T-helper 2 cell treated with Interferon-gamma antibody and Interleukin-4, amounts not matched to agents 5 μg/mL and 100 μg/mL, for 36 hours (primary cell): ENCODE measurements at regions not wholly inside any gene's neighbourhood (a gene's known extent, or its start where the extent isn't known, plus 50 kb on each side); places are given as distances from the start of the nearest gene placed in this dataset.
"Not testable (repeated sequence)": the region's sequence is repeated elsewhere in the genome, so short reads cannot be mapped to it uniquely, and the experiment has no call there.

Experiments
- DNase-seq: peaks from one replicate; pipeline ENCODE4 v3.0.0; 2021; ENCODE audit warnings: low spot score
- H3K27ac Mint-ChIP-seq: one replicate; pipeline ENCODE4 v1.8.0; 2021; ENCODE audit warnings: mild to moderate bottlenecking, mixed read lengths
- H3K27me3 Mint-ChIP-seq: one replicate; pipeline ENCODE4 v1.8.0; 2021; ENCODE audit warnings: low read depth, mixed read lengths
- H3K36me3 Mint-ChIP-seq: one replicate; pipeline ENCODE4 v1.8.0; 2021; ENCODE audit warnings: low read depth, mixed read lengths
- H3K4me1 Mint-ChIP-seq: one replicate; pipeline ENCODE4 v1.8.0; 2021; ENCODE audit warnings: low read depth, mixed read lengths
- H3K4me3 Mint-ChIP-seq: one replicate; pipeline ENCODE4 v1.8.0; 2022; ENCODE audit warnings: mild to moderate bottlenecking, moderate library complexity, mixed read lengths
- H3K9me3 Mint-ChIP-seq: one replicate; pipeline ENCODE4 v1.8.0; 2021; ENCODE audit warnings: mixed read lengths

GRCh38 chr16:29186306-29187220 is 201.7 kb downstream of the LAT start:
- not testable (repeated sequence) for H3K4me1 Mint-ChIP-seq, H3K27ac Mint-ChIP-seq, H3K9me3 Mint-ChIP-seq, H3K4me3 Mint-ChIP-seq, H3K27me3 Mint-ChIP-seq, DNase-seq, H3K36me3 Mint-ChIP-seq

- not testable (repeated sequence) for H3K4me1 Mint-ChIP-seq, H3K36me3 Mint-ChIP-seq, H3K27me3 Mint-ChIP-seq, DNase-seq, H3K4me3 Mint-ChIP-seq, H3K27ac Mint-ChIP-seq, H3K9me3 Mint-ChIP-seq
Observed at GRCh38 chr16:29185872-29186271, 201.0 kb downstream of the LAT start.

GRCh38 chr16:29184738-29185438 is 200.0 kb downstream of the LAT start:
- H3K9me3 Mint-ChIP-seq, H3K27me3 Mint-ChIP-seq, H3K36me3 Mint-ChIP-seq, DNase-seq, H3K4me1 Mint-ChIP-seq, H3K4me3 Mint-ChIP-seq, H3K27ac Mint-ChIP-seq: not testable (repeated sequence)

GRCh38 chr16:29182940-29183868 is 198.4 kb downstream of the LAT start:
- not testable (repeated sequence) for DNase-seq, H3K4me3 Mint-ChIP-seq

GRCh38 chr16:29182501-29182900 is 197.6 kb downstream of the LAT start:
- Mint-ChIP-seq H3K4me3 (no peak overlapping the region), H3K4me1 (no peaks in the 10 kb centered on the region), H3K9me3 (no peaks in the 10 kb centered on the region), H3K27me3 (no peaks in the 10 kb centered on the region), H3K27ac (no peak overlapping the region), H3K36me3 (no peaks in the 10 kb centered on the region)
- DNase-seq = no peak

More at GRCh38 chr16:29182940-29183868, 198.4 kb downstream of the LAT start:
- not testable (repeated sequence) for H3K4me1 Mint-ChIP-seq, H3K9me3 Mint-ChIP-seq, H3K27ac Mint-ChIP-seq, H3K36me3 Mint-ChIP-seq, H3K27me3 Mint-ChIP-seq

DNA sequence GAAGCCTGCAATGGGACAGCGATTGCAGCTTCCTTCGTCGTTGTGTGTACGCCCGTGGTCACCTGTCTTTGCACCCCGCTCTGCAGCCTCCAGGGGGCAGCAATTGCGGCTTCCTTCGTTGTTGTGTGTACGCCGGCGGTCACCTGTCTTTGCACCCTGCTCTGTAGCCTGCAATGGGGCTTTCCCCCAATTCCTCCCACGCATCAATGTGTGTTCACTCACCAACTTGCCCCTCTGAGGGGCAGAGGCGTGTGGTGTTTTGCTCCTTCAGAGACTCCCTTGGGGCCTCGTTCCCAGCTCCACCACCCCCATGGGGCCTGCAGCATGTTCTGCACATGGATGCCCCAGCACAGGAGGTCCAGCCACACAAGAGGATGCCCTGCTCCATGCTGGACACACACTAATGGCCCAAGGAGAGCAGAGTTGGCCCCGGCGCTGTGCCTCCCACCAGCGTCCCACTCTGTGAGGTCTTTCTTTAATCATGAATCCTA is 197.1 kb downstream of the LAT start:
- not testable (repeated sequence) for H3K36me3 Mint-ChIP-seq, H3K9me3 Mint-ChIP-seq, H3K4me3 Mint-ChIP-seq, H3K4me1 Mint-ChIP-seq, H3K27ac Mint-ChIP-seq, DNase-seq, H3K27me3 Mint-ChIP-seq

DNA sequence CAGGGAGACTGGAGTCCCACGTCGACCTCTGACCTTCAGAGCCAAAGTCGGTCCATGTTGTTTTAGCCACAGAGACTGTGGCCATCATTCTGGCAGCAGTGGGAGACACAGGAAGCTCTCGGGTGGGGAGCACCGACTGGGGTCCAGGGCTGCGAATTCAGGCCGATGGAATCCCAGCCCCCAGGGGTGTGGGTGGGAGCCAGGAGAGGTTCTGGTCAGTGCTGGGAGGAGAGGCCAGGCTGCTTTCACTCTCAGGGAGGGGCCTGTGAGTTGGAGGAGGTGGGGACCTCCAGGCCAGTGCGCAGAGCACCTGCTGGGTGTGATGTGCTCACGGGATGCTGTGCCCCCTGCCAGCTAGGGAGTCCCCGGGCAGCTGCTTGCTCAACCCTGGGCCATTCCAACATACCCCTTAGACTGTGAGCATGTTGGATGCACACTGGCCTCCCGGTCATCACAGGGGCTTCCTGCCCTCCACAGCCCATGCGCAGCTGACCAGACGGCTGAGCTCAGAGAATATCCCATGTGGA is 196.5 kb downstream of the LAT start:
- H3K27ac Mint-ChIP-seq, H3K4me1 Mint-ChIP-seq, H3K36me3 Mint-ChIP-seq, H3K27me3 Mint-ChIP-seq, H3K9me3 Mint-ChIP-seq, DNase-seq, H3K4me3 Mint-ChIP-seq: not testable (repeated sequence)

- H3K4me1 Mint-ChIP-seq, H3K36me3 Mint-ChIP-seq, H3K4me3 Mint-ChIP-seq, H3K9me3 Mint-ChIP-seq, H3K27me3 Mint-ChIP-seq, DNase-seq: not testable (repeated sequence)
- peak overlapping the region; percentile 31 for H3K27ac Mint-ChIP-seq
Observed at GRCh38 chr16:29180206-29180600, 195.4 kb downstream of the LAT start.

- not testable (repeated sequence) for DNase-seq, H3K27me3 Mint-ChIP-seq, H3K4me1 Mint-ChIP-seq, H3K9me3 Mint-ChIP-seq, H3K4me3 Mint-ChIP-seq, H3K36me3 Mint-ChIP-seq
- peak overlapping the region; percentile 31 for H3K27ac Mint-ChIP-seq
Observed at GRCh38 chr16:29179401-29180205, 194.8 kb downstream of the LAT start.

GRCh38 chr16:29177888-29178726 is 193.3 kb downstream of the LAT start:
- not testable (repeated sequence) for H3K4me1 Mint-ChIP-seq, H3K4me3 Mint-ChIP-seq, H3K27ac Mint-ChIP-seq, H3K27me3 Mint-ChIP-seq, H3K9me3 Mint-ChIP-seq, DNase-seq, H3K36me3 Mint-ChIP-seq

DNA sequence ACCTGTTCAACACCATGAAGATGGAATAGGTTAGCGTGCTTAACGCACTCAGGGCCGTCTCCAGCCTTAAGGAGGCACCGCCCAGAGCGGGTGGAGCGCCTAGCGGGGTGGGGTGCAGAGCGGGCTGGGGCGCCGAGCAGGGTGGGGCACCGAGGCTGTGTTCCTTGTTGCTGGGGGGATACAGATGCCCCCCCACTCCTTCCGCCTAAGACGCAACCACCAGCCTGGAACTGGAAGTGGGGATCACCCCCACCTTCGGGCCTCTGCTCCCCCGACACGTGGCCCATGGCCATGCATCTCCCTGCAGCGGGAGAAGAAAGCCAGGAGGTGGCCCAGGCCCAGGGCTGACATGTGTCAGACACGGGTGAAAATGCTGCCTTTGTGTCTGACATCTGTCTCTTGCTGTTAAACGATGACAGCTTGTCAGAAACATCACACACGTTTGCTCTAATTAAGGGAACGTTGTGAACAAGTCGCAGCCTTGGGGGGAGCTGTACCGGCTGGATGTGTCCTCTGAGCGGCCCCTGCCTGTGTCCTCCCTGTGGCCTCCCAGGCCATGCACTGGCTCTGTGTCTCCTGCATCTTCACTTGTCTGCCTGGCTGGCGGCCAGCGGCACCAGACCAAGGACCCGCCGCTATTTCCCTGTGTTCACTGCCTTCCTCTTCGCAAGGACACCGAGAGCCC is 192.5 kb downstream of the LAT start:
- not testable (repeated sequence) for H3K27ac Mint-ChIP-seq, H3K9me3 Mint-ChIP-seq, H3K4me3 Mint-ChIP-seq, H3K36me3 Mint-ChIP-seq, H3K4me1 Mint-ChIP-seq, H3K27me3 Mint-ChIP-seq, DNase-seq

GRCh38 chr16:29176822-29177202 is 192.0 kb downstream of the LAT start:
- H3K27me3 Mint-ChIP-seq, DNase-seq, H3K9me3 Mint-ChIP-seq, H3K4me3 Mint-ChIP-seq, H3K4me1 Mint-ChIP-seq, H3K27ac Mint-ChIP-seq: not testable (repeated sequence)
- H3K36me3 Mint-ChIP-seq = peaks cover 11% of the 10 kb centered on the region
